HG03060 (cell line): ENCODE measurements at regions not wholly inside any gene's neighbourhood (a gene's known extent, or its start where the extent isn't known, plus 50 kb on each side); places are given as distances from the start of the nearest gene placed in this dataset.

ENCODE experiments used
- ATAC-seq: cut with Tn5 transposase; IDR thresholded peaks from one replicate; pipeline ENCODE4 v1.9.1; 2021; ENCODE audit warnings: low read depth, moderate number of reproducible peaks; ENCODE audit not compliant: unreplicated experiment

DNA sequence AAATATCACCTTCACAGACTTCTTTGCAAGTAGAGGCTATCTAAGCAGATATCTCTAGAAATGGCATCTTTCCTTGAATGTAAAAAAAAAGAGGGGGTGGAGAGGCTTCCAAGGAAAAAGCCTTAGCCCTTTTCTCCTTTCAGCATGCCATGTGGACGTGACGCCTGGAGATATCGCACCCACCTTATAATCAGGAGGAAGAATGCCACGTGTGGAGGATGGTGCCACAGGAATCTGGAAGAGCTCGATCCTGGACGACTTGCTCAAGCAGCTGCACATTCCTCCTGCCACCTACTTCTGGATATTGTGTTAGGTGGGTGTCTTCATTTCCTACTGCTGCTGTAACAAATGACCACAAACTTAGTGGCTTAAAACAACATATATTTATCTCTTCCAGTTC is 203.6 kb downstream of the NUAK1 start:
- ATAC-seq = no peak

DNA sequence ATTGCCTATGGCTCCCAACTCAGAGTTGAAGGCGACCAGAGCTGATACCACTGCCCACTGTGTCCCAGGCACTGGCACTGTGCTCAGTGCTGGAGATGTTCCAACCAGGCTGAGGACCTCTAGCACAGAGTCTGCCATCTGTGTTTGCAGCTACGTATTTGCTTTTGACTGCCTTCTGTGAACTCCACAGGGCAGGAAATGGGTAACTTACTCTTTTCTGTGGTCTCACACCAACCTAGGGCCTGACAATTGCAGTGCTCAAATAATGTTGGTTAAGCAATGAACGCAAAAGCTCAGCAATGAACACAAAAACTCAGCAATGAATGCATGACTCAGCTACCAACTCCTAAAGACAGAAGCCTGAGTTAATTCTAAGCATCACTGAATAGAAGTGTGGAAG is 202.8 kb downstream of the NUAK1 start:
- ATAC-seq = no peak

DNA sequence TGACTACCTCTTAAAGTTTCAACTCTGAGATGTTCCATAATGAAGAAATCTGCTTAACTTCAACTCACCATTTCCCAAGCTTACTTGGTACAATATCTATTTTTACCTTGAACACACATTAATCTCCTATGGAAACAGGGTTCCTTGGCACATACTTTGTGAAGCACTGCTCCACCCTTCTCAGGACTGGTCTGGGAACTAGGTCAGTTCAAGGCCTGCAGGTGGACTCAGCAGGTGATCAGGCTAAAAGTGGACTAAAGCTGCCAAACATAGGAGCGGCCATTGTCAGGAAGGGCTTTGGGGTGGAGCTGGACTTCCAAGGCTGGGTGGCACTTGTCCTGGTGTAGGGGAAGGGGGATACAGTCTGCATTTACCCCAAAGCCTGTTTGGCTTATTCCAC is 202.3 kb downstream of the NUAK1 start:
- ATAC-seq = no peak

DNA sequence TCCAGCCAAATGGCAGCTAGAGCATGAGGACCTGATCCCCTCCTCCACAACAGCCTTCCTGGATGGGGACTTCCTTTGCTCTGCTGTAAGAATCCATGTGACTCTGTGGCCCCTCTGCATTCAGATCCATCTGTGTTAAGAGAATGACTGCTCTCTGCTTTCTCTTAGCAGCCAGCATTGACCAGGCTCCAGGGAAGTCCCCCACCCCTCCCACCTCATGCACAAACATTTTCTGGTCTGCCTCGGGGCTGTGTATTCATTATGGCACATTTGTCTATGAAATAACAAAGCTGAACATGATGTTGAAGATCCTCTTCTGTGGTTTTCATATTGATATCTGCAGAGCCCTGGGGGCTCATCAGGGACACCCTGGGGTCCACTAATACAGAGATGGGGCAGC is 201.7 kb downstream of the NUAK1 start:
- ATAC-seq = no peak

DNA sequence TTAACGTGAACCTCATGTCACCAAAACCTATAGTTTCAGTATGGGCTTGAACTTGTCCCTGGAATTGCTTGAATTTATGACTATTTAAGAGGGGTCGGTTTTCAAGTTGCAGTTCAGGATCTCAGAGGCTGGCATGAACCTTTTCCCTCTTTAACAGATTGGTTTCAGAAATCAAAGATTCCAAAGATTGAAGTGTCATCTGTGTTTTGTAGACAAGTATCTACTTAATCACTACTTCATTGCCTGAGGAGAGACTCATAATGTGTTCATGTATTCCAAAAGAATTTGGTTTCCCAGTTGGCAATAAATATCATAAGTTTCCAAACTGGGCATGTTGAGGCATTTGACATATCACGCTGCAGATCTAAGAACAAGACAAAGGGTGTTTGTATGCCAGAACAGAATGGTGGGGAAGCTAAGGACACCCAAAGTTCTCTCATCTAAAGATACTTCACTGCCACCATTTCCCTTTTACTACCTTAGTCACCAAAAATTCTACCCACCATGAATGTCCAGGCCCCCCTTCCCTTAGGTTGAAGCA is 199.5 kb downstream of the NUAK1 start:
- ATAC-seq = no peak

DNA sequence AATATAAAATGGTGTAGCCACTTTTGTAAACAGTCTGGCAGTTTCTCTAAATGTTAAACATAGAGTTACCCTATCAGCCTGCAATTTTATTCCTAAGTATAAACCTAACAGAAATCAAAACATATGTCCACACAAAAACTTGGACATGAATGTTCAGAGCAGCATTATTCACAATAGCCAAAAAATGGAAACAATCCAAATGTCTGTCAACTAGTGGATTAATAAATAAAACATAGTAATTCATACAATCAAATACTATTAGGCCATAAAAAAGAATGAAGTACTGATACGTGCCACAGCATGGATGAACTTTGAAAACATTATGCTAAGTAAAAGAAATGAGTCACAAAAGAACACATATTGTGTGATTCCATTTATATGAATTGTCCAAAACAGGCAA is 196.5 kb downstream of the NUAK1 start:
- no peak for ATAC-seq

DNA sequence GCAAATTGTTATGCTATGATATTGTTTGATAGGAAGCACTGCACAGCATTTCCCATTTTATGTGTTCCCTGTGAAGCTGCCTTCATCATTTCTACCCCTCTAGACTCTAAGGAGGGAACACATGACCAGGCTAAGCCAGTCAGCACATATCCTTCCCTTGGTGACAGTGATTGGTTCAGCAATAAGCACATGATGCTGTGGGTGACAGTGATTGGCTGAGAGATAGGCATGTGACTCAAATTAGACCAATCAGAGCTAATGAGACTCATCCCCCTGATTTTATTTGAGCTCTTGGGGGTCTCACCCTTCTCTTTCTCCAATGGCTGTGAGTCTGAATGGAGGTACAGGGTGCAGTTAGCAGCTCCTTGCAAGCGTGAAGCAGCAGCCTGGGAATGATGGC is 195.2 kb downstream of the NUAK1 start:
- ATAC-seq = no peak

DNA sequence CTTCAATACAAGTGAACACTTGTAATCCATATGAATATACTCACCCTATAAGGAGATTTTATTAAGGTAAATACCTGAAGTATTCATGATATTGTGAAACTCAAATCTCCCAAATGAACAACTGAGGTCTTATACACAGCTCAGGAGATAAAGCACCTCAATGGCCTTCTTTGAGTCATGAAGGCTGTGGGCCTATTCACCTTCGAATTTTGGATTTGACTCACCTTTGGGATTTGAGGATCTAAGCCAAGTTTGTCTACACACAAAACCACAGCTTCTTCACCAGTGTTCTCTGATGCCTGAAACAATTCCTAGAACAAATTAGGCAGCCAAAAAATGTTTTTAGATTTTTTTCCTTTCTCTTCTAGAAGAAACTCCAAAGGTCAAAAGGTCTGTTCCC is 194.1 kb downstream of the NUAK1 start:
- no peak for ATAC-seq

DNA sequence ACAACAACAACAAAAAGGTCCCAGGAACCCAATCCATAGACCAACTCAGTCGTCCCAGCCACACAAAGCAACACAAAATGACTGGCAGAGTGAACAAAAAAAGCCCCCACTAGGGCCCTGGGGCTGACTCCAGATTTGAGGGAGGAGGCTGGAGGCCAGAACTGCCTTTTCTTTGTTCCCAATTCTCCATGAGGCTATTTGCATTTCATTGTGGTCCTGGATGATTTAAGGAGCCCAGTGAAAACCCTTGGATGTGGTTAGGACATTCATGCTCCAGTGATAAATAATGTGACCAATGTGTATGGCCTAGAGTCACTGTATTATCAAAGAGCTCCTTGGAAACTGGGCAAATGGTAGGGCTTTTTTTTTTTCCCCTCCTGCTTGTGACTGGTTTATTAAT is 192.9 kb downstream of the NUAK1 start:
- no peak for ATAC-seq

DNA sequence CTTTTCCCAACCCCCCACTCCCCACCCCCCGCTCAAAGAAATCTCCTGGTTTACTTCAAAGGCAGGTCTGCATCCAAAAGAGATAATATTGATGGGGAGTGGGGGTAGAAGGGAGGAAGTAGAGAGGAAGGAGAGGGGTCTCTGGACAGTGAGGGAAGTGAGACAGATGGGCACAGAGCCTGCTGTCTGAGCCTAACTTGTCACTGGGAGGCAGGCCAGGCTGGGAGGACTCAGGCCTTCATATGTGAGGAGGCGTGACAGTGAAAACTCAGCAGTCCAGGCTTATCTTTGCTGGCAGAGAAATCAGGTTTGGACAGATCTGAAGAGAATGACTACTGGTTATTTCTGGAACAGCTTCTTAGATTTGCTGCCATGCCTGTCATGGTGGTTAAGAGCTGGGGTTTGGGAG is 192.3 kb downstream of the NUAK1 start:
- no peak for ATAC-seq

DNA sequence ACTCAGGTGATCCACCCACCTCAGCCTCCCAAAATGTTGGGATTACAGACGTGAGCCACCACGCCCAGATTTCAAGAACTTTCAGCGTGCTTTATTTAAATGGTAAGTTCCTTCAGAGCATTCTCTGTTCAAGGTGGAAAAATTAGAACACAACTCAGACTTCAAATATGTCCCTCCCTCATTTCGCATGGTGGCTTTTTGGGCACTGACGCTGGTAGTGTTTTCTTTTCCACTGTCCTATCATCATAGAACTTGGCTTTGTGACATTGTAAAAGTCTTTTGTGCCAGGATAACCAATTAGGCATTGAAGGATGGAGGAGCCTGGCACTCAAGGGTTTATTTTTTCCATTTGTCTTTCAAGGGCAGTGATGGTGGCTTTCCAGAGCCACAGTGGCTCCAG is 190.8 kb downstream of the NUAK1 start:
- ATAC-seq = no peak

DNA sequence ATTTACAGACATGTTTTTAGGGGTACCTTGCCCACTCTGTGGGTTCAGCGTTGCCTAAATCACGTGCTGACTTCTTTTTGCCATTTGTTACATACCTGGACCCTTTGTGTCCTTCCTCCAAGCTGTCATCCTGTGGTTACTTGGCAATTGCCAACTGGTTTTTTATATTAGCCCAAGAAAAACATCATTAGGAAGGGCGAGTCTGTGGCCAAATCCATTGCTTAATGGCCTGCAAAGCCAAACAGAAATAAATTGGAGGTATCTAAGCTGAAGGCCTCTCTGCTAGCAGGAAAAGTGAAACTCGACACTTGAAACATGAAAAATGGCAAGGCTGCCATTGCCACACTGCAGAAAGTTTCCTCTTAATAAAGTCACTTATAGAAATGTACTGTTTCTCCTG is 190.4 kb downstream of the NUAK1 start:
- no peak for ATAC-seq

DNA sequence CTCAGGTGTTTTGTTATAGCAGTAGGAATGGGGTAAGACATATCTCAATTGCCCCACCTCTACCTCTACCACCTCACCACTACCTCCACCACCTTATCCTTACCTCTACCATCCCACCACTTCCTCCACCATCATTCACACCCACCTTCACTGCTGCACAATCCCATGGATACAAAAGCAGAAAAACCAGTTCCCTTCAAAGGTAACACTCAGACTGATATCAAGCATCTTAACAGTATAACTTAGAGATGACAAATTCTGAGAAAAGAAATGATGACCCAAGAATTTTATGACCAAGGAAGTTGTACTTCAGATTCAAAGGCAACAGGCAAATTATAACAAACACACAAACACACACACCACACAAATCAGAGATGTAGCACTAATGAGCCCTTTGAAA is 189.4 kb downstream of the NUAK1 start:
- ATAC-seq = no peak

DNA sequence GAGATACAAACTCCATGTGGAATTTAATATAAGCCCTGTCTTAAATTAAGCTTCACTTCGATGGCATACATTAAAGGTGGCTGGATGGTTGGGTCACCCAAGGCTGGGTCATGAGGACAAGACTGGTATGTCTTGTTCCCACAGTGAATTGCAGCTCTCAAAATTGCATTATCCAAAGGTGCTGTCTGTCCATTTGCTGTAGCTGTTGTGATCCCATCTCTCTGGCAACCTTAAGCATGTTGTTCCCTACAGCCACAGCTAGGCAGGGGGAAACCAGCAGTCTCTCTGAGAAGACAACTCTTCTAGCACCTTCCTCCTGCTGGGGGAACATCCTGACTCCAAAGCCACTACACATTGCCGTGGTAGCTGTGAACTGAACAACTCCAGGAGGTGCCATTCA is 187.0 kb downstream of the NUAK1 start:
- no peak for ATAC-seq

DNA sequence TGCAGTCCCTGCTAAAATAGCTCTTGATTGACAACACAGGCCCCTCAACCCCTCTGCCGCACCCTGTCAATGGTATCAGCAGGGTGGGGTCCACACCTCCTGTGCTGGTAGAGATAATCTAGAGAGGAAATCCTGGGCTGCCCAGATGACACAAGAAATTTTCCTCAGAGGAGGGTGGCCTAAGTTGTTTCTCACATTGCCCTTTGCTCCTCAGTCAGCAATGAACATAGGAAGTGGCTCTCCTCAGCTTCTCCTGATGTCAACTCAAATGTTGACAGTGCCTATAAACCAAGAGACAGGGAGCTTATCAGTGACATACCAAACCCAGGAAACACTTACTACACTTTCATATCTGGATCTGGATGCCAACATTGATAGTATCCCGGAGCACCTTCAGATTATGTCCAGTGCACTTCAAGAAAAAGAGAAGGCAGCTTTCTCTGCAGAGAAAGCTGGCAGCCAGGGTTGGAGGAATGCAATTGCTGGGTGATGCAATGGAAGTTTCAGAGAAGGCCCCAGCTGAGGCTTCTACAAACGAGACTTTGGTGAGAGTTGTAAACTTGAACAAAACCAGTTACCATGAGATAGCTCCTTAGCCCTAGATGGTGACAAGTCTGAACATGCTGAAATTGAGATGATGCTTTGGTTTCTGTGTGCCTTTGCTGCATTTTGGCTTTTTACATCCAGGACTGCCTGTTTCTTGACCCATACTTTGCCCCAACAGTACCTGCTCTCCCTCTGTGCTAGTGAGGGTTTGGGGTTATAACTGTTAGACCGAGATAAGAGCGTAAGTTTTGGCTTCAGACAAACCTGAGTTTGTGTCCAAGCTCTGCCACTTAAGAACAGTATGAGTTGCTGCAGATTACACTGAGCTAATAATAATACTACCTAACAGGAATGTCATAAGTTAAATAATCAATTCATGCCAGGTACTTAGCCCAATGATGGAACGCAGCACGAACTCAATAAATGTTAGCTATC is 183.5 kb downstream of the NUAK1 start:
- no peak for ATAC-seq

DNA sequence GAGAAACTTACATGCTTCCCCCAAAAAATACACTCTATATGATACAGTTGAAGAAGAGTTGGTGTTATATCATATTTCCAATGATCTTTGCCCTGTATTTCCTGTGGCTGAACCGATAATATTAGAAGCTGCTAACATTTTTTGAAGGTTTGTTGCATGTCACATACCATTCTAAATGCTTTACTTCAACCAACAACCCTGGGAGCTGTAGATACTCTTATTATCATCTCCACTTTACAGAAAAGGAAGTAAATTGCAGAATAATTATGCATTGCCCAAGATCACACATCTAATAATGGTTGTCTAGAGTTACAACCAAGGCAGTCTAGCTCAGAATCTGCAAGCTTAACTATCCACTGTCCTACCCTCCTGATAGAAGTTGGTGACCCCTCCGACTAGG is 182.8 kb downstream of the NUAK1 start:
- no peak for ATAC-seq

DNA sequence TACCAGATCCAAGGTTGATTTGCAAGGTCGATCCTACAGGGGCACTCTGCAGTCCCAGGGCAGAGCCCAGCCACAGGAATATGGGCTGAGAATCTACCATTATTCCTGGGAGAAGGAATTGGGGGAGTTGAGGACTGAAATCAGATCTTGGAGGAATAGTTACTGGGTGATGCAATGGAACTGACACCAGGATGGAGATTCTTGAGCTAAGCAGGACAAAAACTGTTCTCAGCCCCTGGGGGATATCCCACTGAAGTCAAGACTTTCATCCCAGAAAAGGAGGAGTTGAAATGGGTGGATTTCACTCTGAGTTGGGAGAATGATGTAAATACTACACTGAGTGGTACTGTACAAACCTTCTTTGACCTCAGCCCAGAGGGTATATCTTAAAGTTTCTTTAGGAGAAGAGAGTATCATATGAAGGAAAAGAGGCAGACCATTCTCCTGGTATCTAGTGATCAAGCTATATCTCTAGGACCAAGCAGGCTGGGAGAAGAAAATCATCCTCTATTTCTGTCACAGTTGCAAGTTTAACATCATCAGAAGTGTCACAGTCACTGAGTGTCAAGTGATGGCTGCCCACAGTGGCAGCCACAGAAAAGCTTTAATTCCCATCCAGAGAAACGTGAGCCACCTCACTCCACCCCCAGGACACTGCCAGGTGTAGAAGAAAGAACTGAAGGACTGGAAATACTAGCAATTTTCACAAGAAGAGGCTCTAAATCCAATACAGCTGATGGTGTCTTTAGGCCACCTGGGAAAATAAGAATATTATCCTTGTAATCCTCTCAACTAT is 181.9 kb downstream of the NUAK1 start:
- no peak for ATAC-seq

DNA sequence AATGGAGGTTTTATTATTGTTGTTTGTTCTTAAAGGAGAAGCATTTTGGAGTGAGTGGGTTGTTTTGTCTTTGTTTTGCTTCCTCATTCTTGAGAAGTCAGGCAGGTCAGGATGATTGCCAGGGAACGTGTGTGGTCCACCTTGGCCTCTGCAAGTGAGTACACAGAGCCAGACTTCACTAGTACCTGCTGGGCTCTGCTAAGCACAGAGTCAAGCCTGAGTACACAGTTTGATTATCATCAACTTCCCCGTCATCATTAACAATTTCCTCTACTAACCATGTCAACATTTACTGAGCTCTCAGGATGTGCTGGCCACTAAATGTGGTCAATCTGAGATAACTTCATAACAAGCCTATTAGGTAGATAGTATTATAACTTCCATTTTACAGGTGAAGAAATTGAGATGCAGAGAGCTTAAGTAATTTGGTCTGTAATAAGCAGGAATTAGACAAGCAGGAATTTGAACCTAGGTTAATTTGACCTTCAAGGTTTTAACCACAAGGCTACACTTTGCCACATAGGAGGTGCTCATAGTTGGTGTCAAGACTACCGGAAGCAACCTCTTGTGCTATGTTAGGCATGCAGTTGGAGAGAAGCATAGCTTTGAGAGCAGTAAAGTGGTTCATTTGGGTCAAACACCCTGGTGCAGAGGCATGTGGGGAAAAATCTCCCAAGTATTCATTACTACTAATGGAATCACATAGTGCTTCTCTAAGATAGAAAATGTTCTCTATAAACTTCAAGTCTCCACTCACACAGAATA is 178.3 kb downstream of the NUAK1 start:
- ATAC-seq = no peak

DNA sequence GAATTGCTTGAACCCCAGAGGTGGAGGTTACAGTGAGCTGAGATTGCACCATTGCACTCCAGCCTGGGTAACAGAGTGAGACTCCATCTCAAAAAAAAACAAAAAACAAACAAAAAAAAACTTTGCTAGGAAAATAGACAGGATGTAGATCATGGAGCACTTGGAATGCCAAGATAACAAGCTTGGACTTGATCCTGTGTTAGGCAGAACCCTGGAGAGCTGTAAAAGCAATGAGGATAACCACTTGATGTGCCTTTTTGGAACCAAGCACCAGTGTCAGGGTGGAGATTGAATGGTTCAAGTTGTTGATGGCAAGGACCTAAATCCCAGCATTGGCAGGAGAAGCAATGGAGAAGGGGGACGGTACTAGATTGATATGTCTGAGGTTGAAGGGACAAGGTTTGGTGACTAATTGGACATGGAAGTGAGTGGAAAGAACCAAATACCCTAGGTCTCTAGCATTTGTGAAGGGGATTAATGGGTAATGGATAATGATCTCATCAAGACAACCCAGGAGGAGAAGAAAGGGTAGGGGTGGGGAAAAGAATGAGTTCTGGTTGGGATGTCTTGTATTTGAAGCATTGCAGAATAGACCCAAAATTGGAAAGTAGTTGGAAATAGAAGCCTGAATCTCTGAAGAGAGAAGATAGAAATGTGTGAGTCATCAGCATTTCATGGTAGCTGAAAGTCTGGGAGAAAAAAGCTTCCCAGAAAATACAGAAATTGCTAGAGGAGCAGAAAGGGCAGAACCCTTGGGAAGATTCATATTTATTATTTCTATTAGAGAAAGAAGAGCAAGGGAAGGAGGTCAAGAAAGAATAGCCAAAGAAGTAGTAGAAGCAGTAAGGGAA is 176.7 kb downstream of the NUAK1 start:
- no peak for ATAC-seq
